ENCODE measurements at regions not wholly inside any gene's neighbourhood (a gene's known extent, or its start where the extent isn't known, plus 50 kb on each side); places are given as distances from the start of the nearest gene placed in this dataset.

DNA sequence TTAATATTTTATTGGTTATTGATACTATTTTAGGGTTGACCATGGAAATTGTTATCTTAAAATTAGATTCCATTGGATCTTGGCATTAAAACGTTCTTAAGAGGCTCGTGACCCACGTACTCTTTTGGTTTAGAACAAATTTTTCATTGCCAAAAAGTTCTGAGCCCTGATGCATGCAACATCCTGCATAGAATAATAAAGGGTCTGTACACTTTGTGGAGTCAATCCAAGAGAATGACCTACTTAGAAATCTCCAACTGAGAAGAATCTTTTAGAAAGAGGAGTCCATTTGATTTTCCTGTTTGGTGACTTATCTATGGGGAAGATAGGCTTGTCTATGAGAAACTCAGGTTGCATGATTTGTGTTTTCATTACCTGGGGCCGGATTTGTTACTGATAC, 404.2 kb upstream of the RGMA start:
- Histone ChIP-seq H3K36me3 (no peaks in the 10 kb centered on the region), H3K27ac (no peak overlapping the region), H3K9me3 (no peaks in the 10 kb centered on the region), H3K4me1 (peaks cover 7 to 13% of the 10 kb centered on the region in 2 donors), H3K4me3 (no peak overlapping the region), H3K27me3 (no peaks in the 10 kb centered on the region)
- no peak for DNase-seq
- in situ Hi-C loops (cut with MboI; ENCODE audit: low sequenced_read_pairs in 4 of 4) = no loop called here
- no peak for ATAC-seq
- intact Hi-C loops (cut with DNase I; ENCODE audit: low total_unique reads) = no loop called here
- TF ChIP-seq POLR2A (IDR thresholded peaks at IDR 0.05) = no peak
- TF ChIP-seq, protein P1, sequence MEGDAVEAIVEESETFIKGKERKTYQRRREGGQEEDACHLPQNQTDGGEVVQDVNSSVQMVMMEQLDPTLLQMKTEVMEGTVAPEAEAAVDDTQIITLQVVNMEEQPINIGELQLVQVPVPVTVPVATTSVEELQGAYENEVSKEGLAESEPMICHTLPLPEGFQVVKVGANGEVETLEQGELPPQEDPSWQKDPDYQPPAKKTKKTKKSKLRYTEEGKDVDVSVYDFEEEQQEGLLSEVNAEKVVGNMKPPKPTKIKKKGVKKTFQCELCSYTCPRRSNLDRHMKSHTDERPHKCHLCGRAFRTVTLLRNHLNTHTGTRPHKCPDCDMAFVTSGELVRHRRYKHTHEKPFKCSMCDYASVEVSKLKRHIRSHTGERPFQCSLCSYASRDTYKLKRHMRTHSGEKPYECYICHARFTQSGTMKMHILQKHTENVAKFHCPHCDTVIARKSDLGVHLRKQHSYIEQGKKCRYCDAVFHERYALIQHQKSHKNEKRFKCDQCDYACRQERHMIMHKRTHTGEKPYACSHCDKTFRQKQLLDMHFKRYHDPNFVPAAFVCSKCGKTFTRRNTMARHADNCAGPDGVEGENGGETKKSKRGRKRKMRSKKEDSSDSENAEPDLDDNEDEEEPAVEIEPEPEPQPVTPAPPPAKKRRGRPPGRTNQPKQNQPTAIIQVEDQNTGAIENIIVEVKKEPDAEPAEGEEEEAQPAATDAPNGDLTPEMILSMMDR (IDR thresholded peaks at IDR 0.05 in 4 of 5, conservative IDR thresholded peaks at IDR 0.05 in 1 of 5) = no peak

DNA sequence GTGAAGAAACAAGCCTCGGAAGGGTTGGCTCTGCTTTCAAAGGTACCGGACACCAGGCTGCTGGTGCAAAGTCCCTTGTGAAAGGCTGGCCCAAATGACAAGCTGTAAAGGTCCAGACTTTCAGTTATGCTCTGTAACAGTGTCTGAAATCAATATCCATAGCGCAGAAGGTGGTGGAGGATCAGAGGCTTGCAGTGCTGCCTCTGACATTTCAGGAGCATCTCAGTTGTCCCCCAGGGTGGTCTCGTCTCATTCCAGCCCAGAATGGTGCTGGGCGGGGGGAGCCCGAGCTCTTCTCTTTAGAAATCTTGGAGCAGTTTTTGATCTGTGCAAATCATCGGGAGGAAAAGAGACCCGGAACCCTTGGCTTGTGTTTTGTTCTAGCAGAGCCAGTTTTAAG, 402.3 kb upstream of the RGMA start:
- ATAC-seq = no peak
- in situ Hi-C loops (cut with MboI; ENCODE audit: low sequenced_read_pairs in 4 of 4) = no loop called here
- Histone ChIP-seq H3K4me1 (peaks cover 12 to 18% of the 10 kb centered on the region in 2 donors), H3K27me3 (no peaks in the 10 kb centered on the region), H3K27ac (peak overlapping the region in 3 of 4 donors; percentile 24 to 35 (median 29)), H3K9me3 (no peaks in the 10 kb centered on the region), H3K4me3 (no peak overlapping the region), H3K36me3 (no peaks in the 10 kb centered on the region)
- DNase-seq = no peak
- intact Hi-C loops (cut with DNase I; ENCODE audit: low total_unique reads) = no loop called here
- no peak for TF ChIP-seq POLR2A (IDR thresholded peaks at IDR 0.05)

- Histone ChIP-seq H3K4me3 (no peak overlapping the region), H3K9me3 (no peaks in the 10 kb centered on the region), H3K4me1 (peaks cover 26 to 29% of the 10 kb centered on the region in 2 donors), H3K27ac (peak overlapping the region in 2 of 4 donors; percentile 80 to 85), H3K27me3 (no peaks in the 10 kb centered on the region), H3K36me3 (no peaks in the 10 kb centered on the region)
- no peak for ATAC-seq
- no peak for DNase-seq
- in situ Hi-C loops (cut with MboI; ENCODE audit: low sequenced_read_pairs in 4 of 4) = no loop called here
- TF ChIP-seq, protein P1 (IDR thresholded peaks at IDR 0.05 in 4 of 5, conservative IDR thresholded peaks at IDR 0.05 in 1 of 5) = no peak
- TF ChIP-seq POLR2A (IDR thresholded peaks at IDR 0.05) = no peak
- intact Hi-C loops (cut with DNase I; ENCODE audit: low total_unique reads) = loop anchor here (10.0 kb wide), 1 partner anchor 486 kb away; no protein-coding TSS in a partner anchor
Measured at GRCh38 chr15:93488296-93488713, 399.3 kb upstream of the RGMA start.

- Histone ChIP-seq H3K4me1 (peaks cover 26 to 29% of the 10 kb centered on the region in 2 donors), H3K9me3 (no peaks in the 10 kb centered on the region), H3K27me3 (no peaks in the 10 kb centered on the region), H3K4me3 (no peak overlapping the region), H3K36me3 (no peaks in the 10 kb centered on the region), H3K27ac (peak overlapping the region; percentile 80 to 87 (median 82))
- in situ Hi-C loops (cut with MboI; ENCODE audit: low sequenced_read_pairs in 4 of 4) (no loop called here), intact Hi-C loops (cut with DNase I; ENCODE audit: low total_unique reads) (loop anchor here (1.0 to 10.0 kb wide), 2 partner anchors 19 to 488 kb away; no protein-coding TSS in a partner anchor)
- DNase-seq (peak; percentile 85 to 93), ATAC-seq (peak; percentile 81 to 86)
- TF ChIP-seq, protein P1 (IDR thresholded peaks at IDR 0.05 in 4 of 5, conservative IDR thresholded peaks at IDR 0.05 in 1 of 5) = no peak
- no peak for TF ChIP-seq POLR2A (IDR thresholded peaks at IDR 0.05)
Measured at GRCh38 chr15:93486407-93487117, 397.6 kb upstream of the RGMA start.

DNA sequence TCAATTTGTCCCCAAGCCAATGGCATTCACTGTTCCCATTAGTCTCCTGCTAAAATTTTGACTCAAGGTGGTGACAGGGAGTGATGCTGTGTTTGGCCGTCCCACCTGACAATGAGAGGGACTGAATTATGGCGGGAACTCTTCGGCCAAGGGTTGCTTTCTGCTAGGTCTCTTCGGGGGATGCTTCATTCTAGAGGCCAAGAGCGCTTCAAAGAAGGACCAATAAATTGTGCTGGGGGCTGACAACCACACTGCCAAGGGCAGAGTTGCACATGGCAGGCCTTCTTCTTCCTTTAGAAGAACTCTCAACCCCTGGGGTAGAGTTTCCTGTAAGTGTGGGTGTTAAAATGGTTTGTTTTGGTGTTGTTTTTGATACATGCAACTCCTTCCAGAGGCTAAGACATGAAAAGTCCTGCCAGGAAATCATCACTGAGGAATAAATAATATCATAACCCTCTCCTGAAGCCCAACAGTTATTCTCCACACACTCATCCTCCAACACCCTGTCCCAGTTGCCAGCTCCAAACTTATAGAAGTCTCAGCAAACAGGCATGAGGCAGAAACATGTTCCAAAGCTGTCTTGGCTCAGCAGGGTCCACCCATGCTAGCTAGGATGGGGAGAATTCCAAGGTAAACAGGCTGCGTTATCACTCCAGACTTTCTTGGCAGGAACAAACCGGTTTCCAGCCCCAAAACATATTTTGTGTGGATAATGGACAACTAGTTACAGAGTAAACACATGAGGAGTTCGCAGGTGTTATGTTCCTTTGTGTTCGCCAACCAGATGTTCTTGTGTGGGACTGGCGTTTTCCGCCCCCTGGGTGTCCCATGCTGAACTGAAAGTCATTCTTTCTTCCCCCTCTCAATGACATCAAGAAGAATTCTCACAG, 396.7 kb upstream of the RGMA start:
- ATAC-seq (peak; percentile 67 to 77), DNase-seq (peak; percentile 52 to 80)
- in situ Hi-C loops (cut with MboI; ENCODE audit: low sequenced_read_pairs in 4 of 4) (no loop called here), intact Hi-C loops (cut with DNase I; ENCODE audit: low total_unique reads) (loop anchor here (1.0 to 10.0 kb wide), 2 partner anchors 18 to 489 kb away; no protein-coding TSS in a partner anchor)
- Histone ChIP-seq H3K9me3 (no peaks in the 10 kb centered on the region), H3K4me1 (peaks cover 26 to 29% of the 10 kb centered on the region in 2 donors), H3K36me3 (no peaks in the 10 kb centered on the region), H3K27me3 (no peaks in the 10 kb centered on the region), H3K4me3 (no peak overlapping the region), H3K27ac (peak overlapping the region; percentile 80 to 87 (median 82))
- no peak for TF ChIP-seq POLR2A (IDR thresholded peaks at IDR 0.05)
- TF ChIP-seq, protein P1 (IDR thresholded peaks at IDR 0.05 in 4 of 5, conservative IDR thresholded peaks at IDR 0.05 in 1 of 5) = peak in 2 of 5 experiments; percentile 31 to 39

Data from gastrocnemius medialis (tissue), 4 donors.